ENCODE measurements at regions not wholly inside any gene's neighbourhood (a gene's known extent, or its start where the extent isn't known, plus 50 kb on each side); places are given as distances from the start of the nearest gene placed in this dataset.

GRCh38 chrX:97828471-97828870 is 944.8 kb downstream of the RPA4 start:
- no peak for TF ChIP-seq CTCF (conservative IDR thresholded peaks at IDR 0.05 in 1 of 2, IDR thresholded peaks at IDR 0.05 in 1 of 2; ENCODE audit: extremely low read depth in 1 of 2, insufficient read depth in 1 of 2, low read depth in 1 of 2, low read length in 2 of 2)
- TF ChIP-seq EZH2 (IDR thresholded peaks at IDR 0.05; ENCODE audit: borderline replicate concordance, low read length): no peak

All from mammary epithelial cell (primary cell).